GM23338 (cell line): ENCODE measurements at regions not wholly inside any gene's neighbourhood (a gene's known extent, or its start where the extent isn't known, plus 50 kb on each side); places are given as distances from the start of the nearest gene placed in this dataset.
"Not testable (repeated sequence)": the region's sequence is repeated elsewhere in the genome, so short reads cannot be mapped to it uniquely, and the experiment has no call there.

Source experiments
- ATAC-seq: fragments of 200-7000 bp; cut with Tn5 transposase; 3 replicates; pipeline ENCODE4 v1.9.1; 2020
- DNase-seq: peaks from one replicate; pipeline ENCODE4 v3.0.0-alpha.2; 2015; ENCODE audit warnings: low spot score
- H2AFZ ChIP-seq: fragments of 200-600 bp; sonication (generic); 2 replicates; pipeline ENCODE4 v1.8.0; 2016; ENCODE audit warnings: antibody characterized with exemption, mild to moderate bottlenecking, moderate library complexity
- H3F3A ChIP-seq: fragments of 200-600 bp; sonication (generic); replicated peaks from 2 replicates; pipeline ENCODE4 v1.8.0; 2017; ENCODE audit warnings: antibody characterized with exemption, mixed run types, low read depth
- H3K27ac ChIP-seq: fragments of 200-600 bp; sonication (generic); 2 replicates; pipeline ENCODE4 v1.6.1; 2016; ENCODE audit warnings: low read depth
- H3K27me3 ChIP-seq: fragments of 200-600 bp; sonication (generic); 2 replicates; pipeline ENCODE4 v1.8.0; 2016; ENCODE audit warnings: mild to moderate bottlenecking, mixed run types, moderate library complexity; ENCODE audit not compliant: insufficient read depth
- H3K36me3 ChIP-seq: fragments of 200-600 bp; sonication (generic); 2 replicates; pipeline ENCODE4 v1.8.0; 2016; ENCODE audit warnings: mild to moderate bottlenecking; ENCODE audit not compliant: insufficient read depth
- H3K4me1 ChIP-seq: fragments of 200-600 bp; sonication (generic); 2 replicates; pipeline ENCODE4 v1.8.0; 2016; ENCODE audit warnings: mild to moderate bottlenecking, moderate library complexity; ENCODE audit not compliant: insufficient read depth
- H3K4me2 ChIP-seq: fragments of 200-600 bp; sonication (generic); 2 replicates; pipeline ENCODE4 v1.7.1; 2017; ENCODE audit warnings: mixed run types
- H3K4me3 ChIP-seq: fragments of 200-600 bp; sonication (generic); 2 replicates; pipeline ENCODE4 v1.6.1; 2016; ENCODE audit warnings: mixed run types
- H3K79me2 ChIP-seq: fragments of 200-600 bp; sonication (generic); replicated peaks from 2 replicates; pipeline ENCODE4 v1.8.0; 2017; ENCODE audit warnings: mild to moderate bottlenecking; ENCODE audit not compliant: insufficient read depth
- H3K9me2 ChIP-seq: fragments of 200-600 bp; sonication (generic); 2 replicates; pipeline ENCODE4 v1.8.0; 2017; ENCODE audit not compliant: insufficient read depth
- H4K20me1 ChIP-seq: fragments of 200-600 bp; sonication (generic); replicated peaks from 2 replicates; pipeline ENCODE4 v1.8.0; 2017; ENCODE audit warnings: mild to moderate bottlenecking; ENCODE audit not compliant: insufficient read depth
- H3K27ac Mint-ChIP-seq: 2 replicates; pipeline ENCODE4 v1.8.0; 2020; ENCODE audit warnings: inconsistent platforms, mild to moderate bottlenecking, moderate library complexity, mixed read lengths
- H3K27me3 Mint-ChIP-seq: 3 replicates; pipeline ENCODE4 v1.8.0; 2022; ENCODE audit warnings: low read depth, mild to moderate bottlenecking, moderate library complexity, mixed read lengths, inconsistent platforms; ENCODE audit not compliant: insufficient read depth, poor library complexity
- H3K36me3 Mint-ChIP-seq: 3 replicates; pipeline ENCODE4 v1.8.0; 2021; ENCODE audit warnings: low read depth, mild to moderate bottlenecking, inconsistent platforms, moderate library complexity, mixed read lengths
- H3K4me1 Mint-ChIP-seq: 3 replicates; pipeline ENCODE4 v1.8.0; 2020; ENCODE audit warnings: mild to moderate bottlenecking, inconsistent platforms, mixed read lengths
- H3K4me3 Mint-ChIP-seq: 3 replicates; pipeline ENCODE4 v1.8.0; 2021; ENCODE audit warnings: moderate library complexity, mild to moderate bottlenecking, inconsistent platforms, mixed read lengths
- H3K9me3 Mint-ChIP-seq: 3 replicates; pipeline ENCODE4 v1.8.0; 2020; ENCODE audit warnings: moderate library complexity, mild to moderate bottlenecking, inconsistent platforms, mixed read lengths
- EZH2 ChIP-seq: fragments of 200-600 bp; sonication (generic); IDR thresholded peaks from one replicate; pipeline ENCODE4 v1.8.0; 2017; ENCODE audit warnings: antibody characterized with exemption, mild to moderate bottlenecking, low read depth; ENCODE audit not compliant: unreplicated experiment
- EZH2phosphoT487 ChIP-seq: fragments of 200-600 bp; sonication (generic); IDR thresholded peaks from one replicate; pipeline ENCODE4 v1.8.1; 2018; ENCODE audit warnings: antibody characterized with exemption; ENCODE audit not compliant: unreplicated experiment
- JUNB ChIP-seq: IDR thresholded peaks from one replicate; pipeline ENCODE4 v1.6.1; 2016; ENCODE audit warnings: antibody characterized with exemption; ENCODE audit not compliant: unreplicated experiment
- TF ChIP-seq, protein P1 (sequence below), 2 experiments: fragments of 200-600 bp in 1 of 2; sonication (generic) in 1 of 2; conservative IDR thresholded peaks; 2 replicates each; pipeline versions ENCODE4 v1.5.1 to v1.6.1; 2016 to 2017; ENCODE audit warnings: antibody characterized with exemption in 2 of 2, low read depth in 2 of 2, mild to moderate bottlenecking in 2 of 2, moderate library complexity in 1 of 2

DNA sequence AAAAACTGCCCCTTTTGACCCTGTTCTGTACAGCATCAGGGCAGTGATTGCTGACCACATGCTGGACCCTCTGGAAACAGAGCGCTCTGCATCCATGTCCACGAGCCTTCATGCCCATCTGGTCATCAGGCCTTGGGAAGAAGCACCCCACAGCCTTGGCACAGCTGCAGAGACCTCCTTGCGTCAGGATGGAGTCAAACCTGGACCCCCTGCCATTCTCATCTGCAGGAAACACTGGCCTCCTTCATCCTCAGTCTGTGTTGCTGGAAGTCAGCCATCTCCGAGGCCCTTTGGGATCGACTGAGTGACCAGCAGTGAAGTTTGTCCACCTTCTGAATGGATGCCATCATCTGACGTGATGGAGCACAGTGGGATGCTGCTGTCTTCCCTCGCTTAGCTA lies 2138.3 kb upstream of the DEFB115 start (continued):
- TF ChIP-seq, protein P1, sequence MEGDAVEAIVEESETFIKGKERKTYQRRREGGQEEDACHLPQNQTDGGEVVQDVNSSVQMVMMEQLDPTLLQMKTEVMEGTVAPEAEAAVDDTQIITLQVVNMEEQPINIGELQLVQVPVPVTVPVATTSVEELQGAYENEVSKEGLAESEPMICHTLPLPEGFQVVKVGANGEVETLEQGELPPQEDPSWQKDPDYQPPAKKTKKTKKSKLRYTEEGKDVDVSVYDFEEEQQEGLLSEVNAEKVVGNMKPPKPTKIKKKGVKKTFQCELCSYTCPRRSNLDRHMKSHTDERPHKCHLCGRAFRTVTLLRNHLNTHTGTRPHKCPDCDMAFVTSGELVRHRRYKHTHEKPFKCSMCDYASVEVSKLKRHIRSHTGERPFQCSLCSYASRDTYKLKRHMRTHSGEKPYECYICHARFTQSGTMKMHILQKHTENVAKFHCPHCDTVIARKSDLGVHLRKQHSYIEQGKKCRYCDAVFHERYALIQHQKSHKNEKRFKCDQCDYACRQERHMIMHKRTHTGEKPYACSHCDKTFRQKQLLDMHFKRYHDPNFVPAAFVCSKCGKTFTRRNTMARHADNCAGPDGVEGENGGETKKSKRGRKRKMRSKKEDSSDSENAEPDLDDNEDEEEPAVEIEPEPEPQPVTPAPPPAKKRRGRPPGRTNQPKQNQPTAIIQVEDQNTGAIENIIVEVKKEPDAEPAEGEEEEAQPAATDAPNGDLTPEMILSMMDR (conservative IDR thresholded peaks at IDR 0.05; ENCODE audit: low read depth in 2 of 2), result no peak
- TF ChIP-seq EZH2, result no peak
- TF ChIP-seq EZH2phosphoT487, result no peak
- TF ChIP-seq JUNB, result no peak

DNA sequence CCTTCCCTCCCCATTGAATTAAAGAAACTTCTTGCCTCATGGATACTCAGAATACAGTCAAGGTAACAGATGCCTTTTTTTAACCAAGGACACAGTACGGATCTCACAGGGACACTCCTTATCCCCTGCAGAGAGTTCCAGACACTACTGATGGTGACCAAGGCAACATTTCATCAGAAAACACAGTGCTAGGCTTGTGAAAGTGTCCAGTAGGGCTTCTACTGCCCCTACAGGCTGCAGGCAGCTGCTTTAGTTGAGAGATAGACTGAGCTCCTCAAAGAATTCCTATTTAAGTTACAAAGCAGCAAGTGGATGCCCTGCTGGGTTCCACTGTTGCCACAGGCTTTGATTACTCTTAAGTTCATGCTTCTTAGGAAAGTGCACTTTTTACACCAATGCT lies 2137.8 kb upstream of the DEFB115 start:
- H3K9me3 Mint-ChIP-seq, result peaks cover 100% of the 10 kb centered on the region
- ATAC-seq, H3K79me2 ChIP-seq, H3K9me2 ChIP-seq, H3K27me3 ChIP-seq, H2AFZ ChIP-seq, H3K4me2 ChIP-seq, H3K4me3 ChIP-seq, H3K27ac Mint-ChIP-seq, H3K27me3 Mint-ChIP-seq, DNase-seq, H3K4me1 Mint-ChIP-seq, H3K27ac ChIP-seq, H4K20me1 ChIP-seq, H3K4me3 Mint-ChIP-seq, H3K4me1 ChIP-seq, H3F3A ChIP-seq: not testable (repeated sequence)
- H3K36me3 ChIP-seq, result 0 out of 2 replicates have a peak, but pooled peaks cover 11% of the 10 kb centered on the region
- peaks cover 78% of the 10 kb centered on the region for H3K36me3 Mint-ChIP-seq

- not testable (repeated sequence) for H3K27ac ChIP-seq, H3K27me3 ChIP-seq, H4K20me1 ChIP-seq, H3F3A ChIP-seq, H3K4me2 ChIP-seq, H2AFZ ChIP-seq, H3K79me2 ChIP-seq, DNase-seq, H3K4me1 Mint-ChIP-seq, H3K27me3 Mint-ChIP-seq, H3K27ac Mint-ChIP-seq, H3K4me3 Mint-ChIP-seq, H3K4me3 ChIP-seq, ATAC-seq, H3K4me1 ChIP-seq, H3K9me2 ChIP-seq
- 0 out of 2 replicates have a peak, but pooled peaks cover 11% of the 10 kb centered on the region for H3K36me3 ChIP-seq
- Mint-ChIP-seq H3K36me3 (peaks cover 82% of the 10 kb centered on the region), H3K9me3 (peaks cover 100% of the 10 kb centered on the region)
Measured at GRCh38 chr20:29120088-29120487, 2137.4 kb upstream of the DEFB115 start.

DNA sequence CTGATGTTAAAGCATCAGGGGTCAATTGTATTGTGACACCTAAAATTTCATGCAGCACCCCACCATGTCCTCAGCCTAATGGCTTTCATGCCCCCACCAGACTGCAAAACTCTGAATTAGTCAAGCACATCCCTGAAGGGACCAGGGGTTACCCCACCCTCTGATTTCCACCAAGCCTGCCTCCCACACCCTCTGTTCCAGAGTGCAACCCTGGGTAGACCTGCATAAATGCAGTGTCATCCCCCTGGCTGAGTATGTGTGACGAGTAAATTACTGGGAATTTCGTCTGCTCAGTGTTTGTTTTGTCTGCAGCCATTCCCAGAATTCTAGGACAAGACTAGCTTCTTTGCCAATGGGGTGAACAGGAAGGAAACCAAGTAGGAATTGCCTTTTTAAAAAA lies 2136.9 kb upstream of the DEFB115 start:
- not testable (repeated sequence) for H3K27me3 ChIP-seq, H2AFZ ChIP-seq, H4K20me1 ChIP-seq, H3K27ac ChIP-seq, H3K27me3 Mint-ChIP-seq, H3K4me1 ChIP-seq, H3F3A ChIP-seq, ATAC-seq, H3K4me3 ChIP-seq, H3K9me2 ChIP-seq, H3K27ac Mint-ChIP-seq, H3K4me2 ChIP-seq, DNase-seq, H3K4me3 Mint-ChIP-seq, H3K4me1 Mint-ChIP-seq, H3K79me2 ChIP-seq
- Mint-ChIP-seq H3K9me3 (peaks cover 99% of the 10 kb centered on the region), H3K36me3 (peaks cover 80% of the 10 kb centered on the region)
- 0 out of 2 replicates have a peak, but pooled peaks cover 11% of the 10 kb centered on the region for H3K36me3 ChIP-seq

GRCh38 chr20:29122784-29123183 lies 2134.7 kb upstream of the DEFB115 start:
- not testable (repeated sequence) for H2AFZ ChIP-seq, H3K4me3 ChIP-seq, H3K4me2 ChIP-seq, H3F3A ChIP-seq, H3K27me3 ChIP-seq, H3K9me2 ChIP-seq, H4K20me1 ChIP-seq, H3K79me2 ChIP-seq, H3K27ac Mint-ChIP-seq, DNase-seq, H3K4me3 Mint-ChIP-seq, ATAC-seq, H3K4me1 ChIP-seq, H3K27ac ChIP-seq, H3K27me3 Mint-ChIP-seq, H3K4me1 Mint-ChIP-seq
- 0 out of 2 replicates have a peak, but pooled peaks cover 11% of the 10 kb centered on the region for H3K36me3 ChIP-seq
- Mint-ChIP-seq H3K36me3 (peaks cover 62% of the 10 kb centered on the region), H3K9me3 (peaks cover 77% of the 10 kb centered on the region)
